C4-2B (cell line): ENCODE measurements at regions not wholly inside any gene's neighbourhood (a gene's known extent, or its start where the extent isn't known, plus 50 kb on each side); places are given as distances from the start of the nearest gene placed in this dataset.

Source experiments
- ZFX ChIP-seq: fragments of 450-650 bp; IDR thresholded peaks from 2 replicates; pipeline ENCODE4 v1.6.1; 2017
- TF ChIP-seq, protein P1 (sequence below): fragments of 450-650 bp; conservative IDR thresholded peaks from 2 replicates; pipeline ENCODE4 v1.5.1; 2017; ENCODE audit warnings: mild to moderate bottlenecking

DNA sequence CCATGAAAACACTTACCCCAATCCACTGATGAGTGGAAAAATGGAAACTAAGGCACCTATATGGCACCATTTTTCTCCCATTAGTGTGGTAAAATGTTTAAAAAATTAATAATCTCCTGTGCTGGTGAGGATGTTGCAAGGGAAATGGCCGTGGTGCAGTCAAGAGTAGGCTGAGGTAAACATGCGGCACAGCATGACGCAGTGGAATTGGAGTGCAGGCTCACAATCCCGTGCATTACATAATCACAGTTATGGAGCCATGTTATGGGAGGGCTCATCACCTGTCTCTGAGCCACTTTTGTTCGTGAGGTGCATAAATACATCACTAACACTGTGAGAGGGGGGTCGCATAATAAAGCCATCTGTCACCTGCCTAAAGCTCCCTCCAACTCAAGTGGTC is 164.4 kb upstream of the XYLT1 start:
- TF ChIP-seq, protein P1, sequence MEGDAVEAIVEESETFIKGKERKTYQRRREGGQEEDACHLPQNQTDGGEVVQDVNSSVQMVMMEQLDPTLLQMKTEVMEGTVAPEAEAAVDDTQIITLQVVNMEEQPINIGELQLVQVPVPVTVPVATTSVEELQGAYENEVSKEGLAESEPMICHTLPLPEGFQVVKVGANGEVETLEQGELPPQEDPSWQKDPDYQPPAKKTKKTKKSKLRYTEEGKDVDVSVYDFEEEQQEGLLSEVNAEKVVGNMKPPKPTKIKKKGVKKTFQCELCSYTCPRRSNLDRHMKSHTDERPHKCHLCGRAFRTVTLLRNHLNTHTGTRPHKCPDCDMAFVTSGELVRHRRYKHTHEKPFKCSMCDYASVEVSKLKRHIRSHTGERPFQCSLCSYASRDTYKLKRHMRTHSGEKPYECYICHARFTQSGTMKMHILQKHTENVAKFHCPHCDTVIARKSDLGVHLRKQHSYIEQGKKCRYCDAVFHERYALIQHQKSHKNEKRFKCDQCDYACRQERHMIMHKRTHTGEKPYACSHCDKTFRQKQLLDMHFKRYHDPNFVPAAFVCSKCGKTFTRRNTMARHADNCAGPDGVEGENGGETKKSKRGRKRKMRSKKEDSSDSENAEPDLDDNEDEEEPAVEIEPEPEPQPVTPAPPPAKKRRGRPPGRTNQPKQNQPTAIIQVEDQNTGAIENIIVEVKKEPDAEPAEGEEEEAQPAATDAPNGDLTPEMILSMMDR: no peak
- no peak for TF ChIP-seq ZFX
